WTC11 (cell line): ENCODE measurements at regions not wholly inside any gene's neighbourhood (a gene's known extent, or its start where the extent isn't known, plus 50 kb on each side); places are given as distances from the start of the nearest gene placed in this dataset.

Experiments used
- ZNF121 ChIP-seq: sonication (generic); formaldehyde crosslinking; IDR thresholded peaks from 2 replicates; pipeline ENCODE4 v1.8.0; 2023; ENCODE audit warnings: missing genetic modification reagents
- ZNF317 ChIP-seq: sonication (generic); formaldehyde crosslinking; IDR thresholded peaks from 2 replicates; pipeline ENCODE4 v1.8.1; 2023; ENCODE audit warnings: low read depth, mild to moderate bottlenecking, moderate library complexity, missing genetic modification reagents, borderline replicate concordance
- TF ChIP-seq, protein P1 (sequence below): sonication (generic); formaldehyde crosslinking; IDR thresholded peaks from 2 replicates; pipeline ENCODE4 v1.8.0; 2022; ENCODE audit warnings: mild to moderate bottlenecking, missing genetic modification reagents
- TF ChIP-seq, protein P2 (sequence below): fragments of 200-600 bp; IDR thresholded peaks from 2 replicates; pipeline ENCODE4 v1.8.0; 2022; ENCODE audit warnings: antibody characterized with exemption

DNA sequence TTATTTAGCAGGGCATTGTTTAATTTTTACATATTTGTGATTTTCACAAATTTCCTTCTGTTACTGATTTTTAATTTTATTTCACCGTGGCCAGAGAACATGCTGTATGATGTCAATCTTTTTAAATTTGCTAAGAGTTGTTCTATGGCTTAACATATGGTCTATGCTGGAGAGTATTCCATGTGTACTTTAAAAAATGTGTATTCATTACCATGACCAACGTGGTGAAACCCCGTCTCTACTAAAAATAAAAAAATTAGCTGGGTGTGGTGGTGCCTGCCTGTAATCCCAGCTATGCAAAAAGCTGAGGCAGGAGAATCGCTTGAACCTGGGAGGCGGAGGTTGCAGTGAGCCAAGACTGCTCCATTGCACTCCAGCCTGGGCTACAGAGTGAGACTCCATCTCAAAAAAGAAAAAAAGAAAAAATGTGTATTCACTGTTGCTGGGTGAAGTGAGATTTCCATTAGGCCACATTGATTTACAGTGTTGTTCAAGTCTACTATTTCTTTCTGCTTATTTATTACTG lies 258.2 kb downstream of the EDEM1 start:
- no peak for TF ChIP-seq ZNF317 (CRISPR knock-in tag)
- TF ChIP-seq ZNF121 (CRISPR knock-in tag), result no peak
- TF ChIP-seq, protein P1, sequence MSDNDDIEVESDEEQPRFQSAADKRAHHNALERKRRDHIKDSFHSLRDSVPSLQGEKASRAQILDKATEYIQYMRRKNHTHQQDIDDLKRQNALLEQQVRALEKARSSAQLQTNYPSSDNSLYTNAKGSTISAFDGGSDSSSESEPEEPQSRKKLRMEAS (CRISPR knock-in tag), result no peak
- TF ChIP-seq, protein P2, sequence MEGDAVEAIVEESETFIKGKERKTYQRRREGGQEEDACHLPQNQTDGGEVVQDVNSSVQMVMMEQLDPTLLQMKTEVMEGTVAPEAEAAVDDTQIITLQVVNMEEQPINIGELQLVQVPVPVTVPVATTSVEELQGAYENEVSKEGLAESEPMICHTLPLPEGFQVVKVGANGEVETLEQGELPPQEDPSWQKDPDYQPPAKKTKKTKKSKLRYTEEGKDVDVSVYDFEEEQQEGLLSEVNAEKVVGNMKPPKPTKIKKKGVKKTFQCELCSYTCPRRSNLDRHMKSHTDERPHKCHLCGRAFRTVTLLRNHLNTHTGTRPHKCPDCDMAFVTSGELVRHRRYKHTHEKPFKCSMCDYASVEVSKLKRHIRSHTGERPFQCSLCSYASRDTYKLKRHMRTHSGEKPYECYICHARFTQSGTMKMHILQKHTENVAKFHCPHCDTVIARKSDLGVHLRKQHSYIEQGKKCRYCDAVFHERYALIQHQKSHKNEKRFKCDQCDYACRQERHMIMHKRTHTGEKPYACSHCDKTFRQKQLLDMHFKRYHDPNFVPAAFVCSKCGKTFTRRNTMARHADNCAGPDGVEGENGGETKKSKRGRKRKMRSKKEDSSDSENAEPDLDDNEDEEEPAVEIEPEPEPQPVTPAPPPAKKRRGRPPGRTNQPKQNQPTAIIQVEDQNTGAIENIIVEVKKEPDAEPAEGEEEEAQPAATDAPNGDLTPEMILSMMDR, result no peak
